ENCODE measurements at regions not wholly inside any gene's neighbourhood (a gene's known extent, or its start where the extent isn't known, plus 50 kb on each side); places are given as distances from the start of the nearest gene placed in this dataset.

DNA sequence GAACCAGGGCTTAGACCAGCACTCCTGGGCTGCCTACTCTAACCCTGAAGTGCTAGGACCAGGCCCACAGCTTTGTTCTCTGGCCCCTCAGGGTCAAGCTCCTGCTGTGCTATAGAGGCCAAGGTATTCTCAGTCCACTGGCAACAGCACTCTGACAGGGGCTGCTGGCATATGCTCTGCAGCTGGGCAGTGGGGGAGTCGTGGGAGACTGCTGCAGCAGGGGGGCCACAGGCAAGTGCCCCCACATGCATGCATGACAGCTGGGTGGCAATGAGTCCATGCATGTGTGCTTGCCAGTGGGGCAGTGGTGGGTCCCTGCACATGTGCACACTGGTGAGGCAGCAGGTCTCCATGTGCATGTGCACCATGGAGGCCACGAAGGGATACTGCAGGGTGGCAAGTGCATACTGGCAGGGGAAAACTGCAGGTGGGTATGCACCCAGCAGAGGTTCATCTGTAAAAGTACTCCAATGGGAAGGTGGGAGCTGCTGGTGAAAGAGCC lies 364.9 kb upstream of the IRAK1BP1 start:
- no peaks in the 10 kb centered on the region for H3K27me3 ChIP-seq (replicated peaks in 1 of 2; ENCODE audit: control insufficient read depth in 2 of 2, extremely low read depth in 1 of 2, insufficient read depth in 2 of 2, low read length in 1 of 2)
- H3K9me3 ChIP-seq, result no peaks in the 10 kb centered on the region
- POLR2A ChIA-PET, result no interaction called here
- no peak overlapping the region for H3K27ac ChIP-seq (ENCODE audit: low read length)
- CTCF ChIA-PET, result no interaction called here
- Mint-ChIP-seq H3K4me1 (no peaks in the 10 kb centered on the region), H3K27me3 (no peaks in the 10 kb centered on the region), H3K4me3 (no peak overlapping the region), H3K36me3 (no peaks in the 10 kb centered on the region), H3K27ac (no peak overlapping the region), H3K9me3 (peaks cover 6 to 45% (median 15%) of the 10 kb centered on the region in 3 donors)
- ATAC-seq (replicated peaks in 1 of 4) (no peak), DNase-seq (no peak)
- no peak overlapping the region for H3K4me3 ChIP-seq (ENCODE audit: control insufficient read depth in 1 of 2, extremely low read depth in 1 of 2, low read length in 1 of 2)
- H3K4me1 ChIP-seq (ENCODE audit: control insufficient read depth in 1 of 2, extremely low read depth in 1 of 2, insufficient read depth in 2 of 2, low read length in 2 of 2), result no peaks in the 10 kb centered on the region
- WGBS (ENCODE audit: insufficient coverage), result 57% methylated on average over 2 of the region's 2 CpGs
- no peaks in the 10 kb centered on the region for H3K36me3 ChIP-seq (ENCODE audit: control insufficient read depth in 2 of 2, extremely low read depth in 1 of 2, insufficient read depth in 1 of 2, low read length in 1 of 2)

DNA sequence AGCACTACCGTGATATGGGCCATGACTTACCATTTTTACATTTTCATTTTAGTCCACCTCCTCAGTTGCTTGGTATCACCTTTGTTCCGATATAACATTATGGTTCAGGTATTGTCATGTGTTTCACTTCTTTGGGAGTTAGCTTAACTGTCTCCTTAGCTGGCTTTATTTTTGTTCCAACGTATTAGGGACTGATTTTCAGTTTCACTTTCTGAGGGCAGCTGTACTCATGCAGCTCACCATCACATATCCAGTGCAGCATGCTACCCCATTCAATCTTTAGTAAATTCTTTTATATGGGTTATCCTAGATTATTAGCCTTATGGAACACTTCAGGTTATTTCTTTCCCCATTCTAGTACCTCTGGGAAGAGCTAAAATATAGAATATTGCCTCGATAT lies 362.2 kb upstream of the IRAK1BP1 start:
- Histone ChIP-seq H3K27ac (ENCODE audit: low read length) (no peak overlapping the region), H3K4me1 (ENCODE audit: control insufficient read depth in 1 of 2, extremely low read depth in 1 of 2, insufficient read depth in 2 of 2, low read length in 2 of 2) (no peaks in the 10 kb centered on the region), H3K4me3 (ENCODE audit: control insufficient read depth in 1 of 2, extremely low read depth in 1 of 2, low read length in 1 of 2) (no peak overlapping the region), H3K27me3 (replicated peaks in 1 of 2; ENCODE audit: control insufficient read depth in 2 of 2, extremely low read depth in 1 of 2, insufficient read depth in 2 of 2, low read length in 1 of 2) (no peaks in the 10 kb centered on the region), H3K36me3 (ENCODE audit: control insufficient read depth in 2 of 2, extremely low read depth in 1 of 2, insufficient read depth in 1 of 2, low read length in 1 of 2) (no peaks in the 10 kb centered on the region), H3K9me3 (no peaks in the 10 kb centered on the region)
- DNase-seq (no peak), ATAC-seq (replicated peaks in 1 of 4) (no peak)
- Mint-ChIP-seq H3K4me3 (no peak overlapping the region), H3K27me3 (no peaks in the 10 kb centered on the region), H3K36me3 (no peaks in the 10 kb centered on the region), H3K9me3 (peaks cover 13 to 42% (median 23%) of the 10 kb centered on the region in 3 donors), H3K4me1 (no peaks in the 10 kb centered on the region), H3K27ac (no peak overlapping the region)
- POLR2A ChIA-PET, result no interaction called here
- CTCF ChIA-PET, result no interaction called here
- WGBS (ENCODE audit: insufficient coverage), result no CpG with 5 or more reads among the region's 4 CpGs

DNA sequence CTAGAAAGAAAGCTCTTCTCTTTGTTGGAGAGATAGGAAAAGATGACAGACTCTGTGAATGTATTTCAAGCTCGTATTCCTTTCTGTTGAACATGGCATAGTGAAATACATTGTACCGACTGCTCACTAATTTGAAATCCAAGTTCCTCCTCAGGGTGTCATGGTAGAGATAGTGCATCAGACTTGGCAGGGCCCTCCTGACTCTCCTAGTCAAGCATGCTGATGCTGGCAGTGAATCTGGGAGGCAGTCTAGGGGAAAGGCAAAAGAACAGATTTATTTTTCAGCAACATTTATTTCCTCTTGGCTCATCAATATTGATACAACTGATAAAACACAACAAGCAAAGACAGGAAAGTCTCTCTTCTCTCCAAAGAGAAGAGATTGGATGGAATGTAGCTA lies 356.3 kb upstream of the IRAK1BP1 start:
- H3K4me3 Mint-ChIP-seq, result no peak overlapping the region
- Histone ChIP-seq H3K9me3 (no peaks in the 10 kb centered on the region), H3K4me1 (ENCODE audit: control insufficient read depth in 1 of 2, extremely low read depth in 1 of 2, insufficient read depth in 2 of 2, low read length in 2 of 2) (no peaks in the 10 kb centered on the region), H3K4me3 (ENCODE audit: control insufficient read depth in 1 of 2, extremely low read depth in 1 of 2, low read length in 1 of 2) (no peak overlapping the region), H3K27me3 (replicated peaks in 1 of 2; ENCODE audit: control insufficient read depth in 2 of 2, extremely low read depth in 1 of 2, insufficient read depth in 2 of 2, low read length in 1 of 2) (no peaks in the 10 kb centered on the region), H3K27ac (ENCODE audit: low read length) (no peak overlapping the region), H3K36me3 (ENCODE audit: control insufficient read depth in 2 of 2, extremely low read depth in 1 of 2, insufficient read depth in 1 of 2, low read length in 1 of 2) (no peaks in the 10 kb centered on the region)
- H3K27ac Mint-ChIP-seq, result no peak overlapping the region
- ChIA-PET CTCF (no interaction called here), POLR2A (no interaction called here)
- ATAC-seq (replicated peaks in 1 of 4) (no peak), DNase-seq (no peak)
- H3K27me3 Mint-ChIP-seq, result no peaks in the 10 kb centered on the region
- H3K36me3 Mint-ChIP-seq, result no peaks in the 10 kb centered on the region
- H3K9me3 Mint-ChIP-seq, result peaks cover 9 to 23% (median 18%) of the 10 kb centered on the region in 3 donors
- no peaks in the 10 kb centered on the region for H3K4me1 Mint-ChIP-seq
- whole genome bisulfite sequencing (ENCODE audit: insufficient coverage), result no CpG with 5 or more reads among the region's 2 CpGs

DNA sequence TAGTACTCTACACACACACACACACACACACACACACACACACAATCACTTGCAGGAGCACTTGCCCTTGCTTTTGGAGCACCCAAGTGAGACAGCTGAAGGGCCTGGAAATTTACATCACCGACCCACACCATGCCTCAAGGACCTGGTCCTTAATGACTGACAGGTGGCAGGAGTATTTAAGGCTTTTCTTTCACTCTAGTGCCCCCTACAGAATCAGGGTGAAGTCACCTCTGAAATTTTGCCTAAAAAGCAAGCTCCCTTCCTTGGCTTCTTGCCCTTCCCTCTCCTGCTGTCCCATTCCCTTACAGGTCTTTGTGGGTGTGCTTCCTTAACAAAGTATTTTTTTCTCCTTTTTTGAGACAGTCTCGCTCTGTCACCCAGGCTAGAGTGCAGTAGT lies 353.5 kb upstream of the IRAK1BP1 start:
- DNase-seq (no peak), ATAC-seq (replicated peaks in 1 of 4) (no peak)
- no peak overlapping the region for H3K27ac ChIP-seq (ENCODE audit: low read length)
- no peaks in the 10 kb centered on the region for H3K27me3 Mint-ChIP-seq
- ChIA-PET CTCF (interaction anchor here in 1 of 2 donors (0.6 kb wide), 1 partner anchor 28 kb away, joined by 4 read pairs; no protein-coding TSS in a partner anchor), POLR2A (no interaction called here)
- no peaks in the 10 kb centered on the region for H3K4me1 Mint-ChIP-seq
- no peak overlapping the region for H3K4me3 ChIP-seq (ENCODE audit: control insufficient read depth in 1 of 2, extremely low read depth in 1 of 2, low read length in 1 of 2)
- no peaks in the 10 kb centered on the region for H3K27me3 ChIP-seq (replicated peaks in 1 of 2; ENCODE audit: control insufficient read depth in 2 of 2, extremely low read depth in 1 of 2, insufficient read depth in 2 of 2, low read length in 1 of 2)
- H3K4me3 Mint-ChIP-seq, result no peak overlapping the region
- no peaks in the 10 kb centered on the region for H3K9me3 ChIP-seq
- WGBS (ENCODE audit: insufficient coverage), result 60% methylated on average over 1 of the region's 2 CpGs
- H3K36me3 ChIP-seq (ENCODE audit: control insufficient read depth in 2 of 2, extremely low read depth in 1 of 2, insufficient read depth in 1 of 2, low read length in 1 of 2), result no peaks in the 10 kb centered on the region
- no peak overlapping the region for H3K27ac Mint-ChIP-seq
- no peaks in the 10 kb centered on the region for H3K4me1 ChIP-seq (ENCODE audit: control insufficient read depth in 1 of 2, extremely low read depth in 1 of 2, insufficient read depth in 2 of 2, low read length in 2 of 2)
- H3K9me3 Mint-ChIP-seq, result peaks cover 5 to 7% (median 6%) of the 10 kb centered on the region in 3 donors
- no peaks in the 10 kb centered on the region for H3K36me3 Mint-ChIP-seq

DNA sequence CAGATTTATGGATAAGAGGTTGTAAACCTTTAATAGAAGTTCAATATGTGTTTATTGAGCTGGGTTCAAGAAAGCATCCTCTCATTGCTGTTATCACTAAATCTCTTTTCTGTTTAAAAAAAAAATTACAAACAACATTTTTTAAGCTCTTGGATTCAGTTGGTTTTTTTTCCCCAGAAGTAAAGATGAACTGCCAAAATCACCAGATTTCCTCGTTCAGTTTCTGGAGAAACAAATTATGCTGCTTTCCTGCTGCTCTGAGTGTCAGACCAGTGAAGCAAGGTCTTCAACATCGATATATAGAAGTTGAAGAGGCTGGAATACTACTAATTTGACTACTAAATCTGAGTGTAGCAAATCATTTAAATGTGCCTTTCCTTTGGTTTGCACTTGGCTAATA lies 352.1 kb upstream of the IRAK1BP1 start:
- Mint-ChIP-seq H3K4me1 (no peaks in the 10 kb centered on the region), H3K27me3 (no peaks in the 10 kb centered on the region), H3K27ac (no peak overlapping the region), H3K4me3 (no peak overlapping the region), H3K36me3 (no peaks in the 10 kb centered on the region), H3K9me3 (peaks cover 0 to 3% (median 0%) of the 10 kb centered on the region in 3 donors)
- ATAC-seq (replicated peaks in 1 of 4) (no peak), DNase-seq (no peak)
- CTCF ChIA-PET, result no interaction called here
- Histone ChIP-seq H3K4me3 (ENCODE audit: control insufficient read depth in 1 of 2, extremely low read depth in 1 of 2, low read length in 1 of 2) (no peak overlapping the region), H3K27ac (ENCODE audit: low read length) (no peak overlapping the region), H3K36me3 (ENCODE audit: control insufficient read depth in 2 of 2, extremely low read depth in 1 of 2, insufficient read depth in 1 of 2, low read length in 1 of 2) (no peaks in the 10 kb centered on the region), H3K27me3 (replicated peaks in 1 of 2; ENCODE audit: control insufficient read depth in 2 of 2, extremely low read depth in 1 of 2, insufficient read depth in 2 of 2, low read length in 1 of 2) (no peaks in the 10 kb centered on the region), H3K4me1 (ENCODE audit: control insufficient read depth in 1 of 2, extremely low read depth in 1 of 2, insufficient read depth in 2 of 2, low read length in 2 of 2) (no peaks in the 10 kb centered on the region), H3K9me3 (no peaks in the 10 kb centered on the region)
- POLR2A ChIA-PET, result no interaction called here
- WGBS (ENCODE audit: insufficient coverage), result 43% methylated on average over 1 of the region's 2 CpGs

DNA sequence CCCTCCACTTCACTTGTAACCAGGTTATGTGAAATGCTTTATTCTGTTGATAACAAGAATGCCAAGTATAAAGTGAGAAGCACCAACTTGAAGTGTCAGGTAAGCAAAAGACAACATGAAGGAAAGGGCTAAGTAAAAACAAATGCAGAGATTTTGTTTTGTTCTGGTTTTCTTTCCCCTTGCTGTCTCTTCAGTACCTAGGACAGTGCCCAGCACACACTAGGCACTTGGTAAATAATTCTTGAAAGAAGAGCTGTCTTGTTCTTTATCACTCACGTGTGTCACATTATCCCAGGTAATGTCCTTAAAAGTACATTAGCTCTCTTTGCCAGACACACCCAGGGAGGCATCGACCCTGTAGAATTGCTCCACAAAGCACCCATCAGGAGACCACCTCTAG lies 350.0 kb upstream of the IRAK1BP1 start:
- ATAC-seq (replicated peaks in 1 of 4) (no peak), DNase-seq (no peak)
- no peaks in the 10 kb centered on the region for H3K9me3 ChIP-seq
- Mint-ChIP-seq H3K27me3 (peaks cover 0 to under 1% of the 10 kb centered on the region in 2 donors), H3K36me3 (no peaks in the 10 kb centered on the region), H3K27ac (no peak overlapping the region), H3K9me3 (peaks cover 1 to 7% (median 3%) of the 10 kb centered on the region in 3 donors), H3K4me1 (no peaks in the 10 kb centered on the region), H3K4me3 (no peak overlapping the region)
- CTCF ChIA-PET, result no interaction called here
- H3K36me3 ChIP-seq (ENCODE audit: control insufficient read depth in 2 of 2, extremely low read depth in 1 of 2, insufficient read depth in 1 of 2, low read length in 1 of 2), result no peaks in the 10 kb centered on the region
- no peak overlapping the region for H3K27ac ChIP-seq (ENCODE audit: low read length)
- H3K4me3 ChIP-seq (ENCODE audit: control insufficient read depth in 1 of 2, extremely low read depth in 1 of 2, low read length in 1 of 2), result no peak overlapping the region
- H3K4me1 ChIP-seq (ENCODE audit: control insufficient read depth in 1 of 2, extremely low read depth in 1 of 2, insufficient read depth in 2 of 2, low read length in 2 of 2), result no peaks in the 10 kb centered on the region
- POLR2A ChIA-PET, result no interaction called here
- WGBS (ENCODE audit: insufficient coverage), result 44% methylated on average over 2 of the region's 2 CpGs
- H3K27me3 ChIP-seq (replicated peaks in 1 of 2; ENCODE audit: control insufficient read depth in 2 of 2, extremely low read depth in 1 of 2, insufficient read depth in 2 of 2, low read length in 1 of 2), result no peaks in the 10 kb centered on the region

DNA sequence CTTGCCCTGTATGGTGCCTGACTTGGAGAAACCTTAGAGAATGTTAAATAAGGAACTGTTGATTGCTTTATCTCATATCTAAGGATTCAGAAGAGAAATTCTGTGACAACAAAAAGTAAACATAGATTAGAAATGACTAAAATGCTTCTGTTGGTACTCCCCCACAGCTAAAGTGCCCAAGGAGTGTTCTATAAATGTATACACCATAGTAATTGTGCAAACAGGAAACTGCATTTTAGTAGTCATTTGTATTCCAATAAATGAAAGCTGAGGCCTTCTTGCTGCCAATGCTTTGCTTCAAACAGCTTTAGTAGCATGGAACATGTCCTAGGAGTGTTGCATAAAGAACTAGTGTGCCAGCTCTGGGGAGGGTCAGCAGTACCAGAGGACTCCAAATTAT lies 343.7 kb upstream of the IRAK1BP1 start:
- H3K36me3 ChIP-seq (ENCODE audit: control insufficient read depth in 2 of 2, extremely low read depth in 1 of 2, insufficient read depth in 1 of 2, low read length in 1 of 2), result no peaks in the 10 kb centered on the region
- H3K9me3 Mint-ChIP-seq, result peaks cover 0 to 10% (median 3%) of the 10 kb centered on the region in 3 donors
- ATAC-seq (replicated peaks in 1 of 4) (no peak), DNase-seq (no peak)
- no peaks in the 10 kb centered on the region for H3K4me1 Mint-ChIP-seq
- no peak overlapping the region for H3K4me3 Mint-ChIP-seq
- H3K36me3 Mint-ChIP-seq, result no peaks in the 10 kb centered on the region
- no peak overlapping the region for H3K27ac ChIP-seq (ENCODE audit: low read length)
- H3K27me3 ChIP-seq (replicated peaks in 1 of 2; ENCODE audit: control insufficient read depth in 2 of 2, extremely low read depth in 1 of 2, insufficient read depth in 2 of 2, low read length in 1 of 2), result no peaks in the 10 kb centered on the region
- ChIA-PET POLR2A (no interaction called here), CTCF (no interaction called here)
- no peaks in the 10 kb centered on the region for H3K4me1 ChIP-seq (ENCODE audit: control insufficient read depth in 1 of 2, extremely low read depth in 1 of 2, insufficient read depth in 2 of 2, low read length in 2 of 2)
- H3K4me3 ChIP-seq (ENCODE audit: control insufficient read depth in 1 of 2, extremely low read depth in 1 of 2, low read length in 1 of 2), result no peak overlapping the region
- H3K27me3 Mint-ChIP-seq, result peaks cover 0 to 3% of the 10 kb centered on the region in 2 donors
- H3K27ac Mint-ChIP-seq, result no peak overlapping the region
- no peaks in the 10 kb centered on the region for H3K9me3 ChIP-seq
